ENCODE measurements at regions not wholly inside any gene's neighbourhood (a gene's known extent, or its start where the extent isn't known, plus 50 kb on each side); places are given as distances from the start of the nearest gene placed in this dataset.

GRCh38 chr5:128015978-128016377, 67.6 kb upstream of the SLC12A2 start (continued):
- no peak for TF ChIP-seq HES1 (IDR thresholded peaks at IDR 0.05; ENCODE audit: low read depth)
- TF ChIP-seq NKRF (IDR thresholded peaks at IDR 0.05; ENCODE audit: borderline replicate concordance), result no peak
- TF ChIP-seq FOSL1 (tag; conservative IDR thresholded peaks at IDR 0.05), result peak; percentile 92
- no peak for TF ChIP-seq GABPA (tag; conservative IDR thresholded peaks at IDR 0.05; ENCODE audit: low read depth)
- no peak for TF ChIP-seq MAFK (IDR thresholded peaks at IDR 0.05; ENCODE audit: low read length)
- TF ChIP-seq BCLAF1 (IDR thresholded peaks at IDR 0.05; ENCODE audit: borderline replicate concordance in 1 of 2, control insufficient read depth in 1 of 2, low read depth in 2 of 2, low read length in 1 of 2), result no peak
- TF ChIP-seq PTTG1 (tag; IDR thresholded peaks at IDR 0.05; ENCODE audit: low read depth), result no peak
- TF ChIP-seq BMI1 (IDR thresholded peaks at IDR 0.05; ENCODE audit: low read length), result no peak
- TF ChIP-seq ZFX (CRISPR knock-in tag; IDR thresholded peaks at IDR 0.05), result no peak
- TF ChIP-seq SLC30A9 (CRISPR knock-in tag; IDR thresholded peaks at IDR 0.05), result no peak
- TF ChIP-seq MXI1 (IDR thresholded peaks at IDR 0.05; ENCODE audit: low read depth, low read length), result no peak
